ENCODE measurements at regions not wholly inside any gene's neighbourhood (a gene's known extent, or its start where the extent isn't known, plus 50 kb on each side); places are given as distances from the start of the nearest gene placed in this dataset.
"Not testable (repeated sequence)": the region's sequence is repeated elsewhere in the genome, so short reads cannot be mapped to it uniquely, and the experiment has no call there.

DNA sequence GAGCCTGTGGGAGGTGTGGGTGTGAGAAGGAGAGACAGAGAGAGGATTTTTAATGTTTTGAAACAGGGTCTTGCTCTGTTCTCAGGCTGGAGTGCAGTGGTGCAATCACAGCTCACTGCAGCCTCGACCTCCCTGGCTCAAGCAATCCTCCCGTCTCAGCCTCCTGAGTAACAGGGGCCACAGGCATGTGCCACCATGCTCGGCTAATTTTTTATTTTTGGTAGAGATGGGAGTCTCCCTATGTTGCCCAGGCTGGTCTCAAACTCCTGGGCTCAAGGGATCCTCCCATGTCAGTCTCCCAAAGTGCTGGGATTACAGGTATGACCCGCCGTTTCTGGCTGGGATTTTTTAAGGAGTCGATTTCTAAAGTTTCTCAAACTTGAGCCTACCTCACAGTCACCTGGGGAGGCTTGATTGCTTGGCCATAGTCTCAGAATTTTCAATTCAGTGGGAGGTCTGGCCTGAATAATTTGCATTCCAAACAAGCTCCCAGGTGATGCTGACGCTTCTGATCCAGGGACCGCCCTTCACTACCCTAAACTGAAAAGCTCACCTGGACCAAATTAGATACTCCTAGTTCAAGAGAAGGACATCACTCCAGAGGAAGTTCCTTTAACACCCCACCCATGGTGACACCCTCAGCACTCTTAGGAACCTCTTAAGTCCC, 70.8 kb upstream of the SLC1A4 start:
- no peak for DNase-seq (ENCODE audit: low read depth in 3 of 3)

DNA sequence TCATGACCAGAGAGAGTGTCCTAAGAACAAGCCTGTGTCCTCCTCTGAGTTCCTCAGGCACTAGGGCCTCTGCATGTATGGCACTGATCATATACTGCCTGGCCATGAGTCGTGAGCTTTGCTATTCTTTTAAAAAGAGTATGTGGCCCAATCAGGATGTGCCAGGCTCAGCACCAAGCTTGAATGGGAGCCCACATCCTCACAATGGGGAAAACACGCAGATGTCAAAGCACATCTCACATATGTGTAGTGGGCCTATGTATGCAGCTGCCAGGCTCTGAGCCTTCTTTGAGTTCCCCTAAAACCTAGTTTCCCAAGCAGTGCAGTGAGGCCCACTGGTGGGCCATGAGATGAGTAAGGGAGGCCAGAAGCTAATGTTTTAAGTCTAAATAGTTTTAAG, 69.9 kb upstream of the SLC1A4 start:
- DNase-seq (ENCODE audit: low read depth in 3 of 3): no peak

DNA sequence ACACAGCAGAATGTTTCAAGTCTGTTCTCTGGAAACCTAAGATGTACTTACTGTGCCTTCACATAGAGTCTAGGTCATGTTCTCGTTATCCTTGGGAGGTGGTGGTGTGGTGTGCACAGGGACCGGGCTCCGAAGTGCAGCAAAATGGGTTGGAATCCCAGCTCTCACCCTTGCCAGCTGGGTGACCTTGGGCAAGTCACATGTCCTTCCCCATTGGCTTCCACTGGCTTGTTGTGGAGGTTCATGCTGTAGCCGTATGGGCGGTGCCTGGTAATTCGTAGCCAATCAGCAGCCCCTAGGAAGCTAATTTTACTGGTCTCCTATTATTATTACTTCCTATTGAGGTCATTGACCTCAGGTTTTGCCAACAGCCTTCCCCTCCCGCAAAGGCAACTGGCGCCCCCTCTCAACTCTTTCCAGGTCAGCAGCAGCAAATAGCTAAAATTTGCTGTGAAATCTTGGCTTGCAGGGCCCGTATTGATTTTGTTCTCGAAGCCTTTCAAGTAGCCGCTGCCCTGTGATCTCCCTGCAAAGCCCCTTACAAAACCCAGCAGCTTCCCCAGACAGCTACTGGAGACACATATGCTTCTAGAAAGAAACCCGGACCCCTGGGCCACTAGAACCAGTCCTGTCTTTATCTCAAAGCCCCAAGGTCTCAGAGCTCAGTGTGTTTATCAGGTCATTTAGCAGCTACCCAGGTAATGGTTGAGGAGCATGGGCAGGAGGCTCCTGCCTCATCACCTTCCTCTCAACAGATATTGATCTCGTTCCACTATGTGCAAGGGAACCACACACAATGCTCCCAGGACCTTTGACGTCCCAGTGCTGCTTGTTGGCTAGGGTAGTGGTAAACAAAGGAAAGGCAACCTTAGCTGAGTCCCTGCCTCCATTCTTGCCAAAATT, 66.5 kb upstream of the SLC1A4 start:
- DNase-seq (ENCODE audit: low read depth in 3 of 3): no peak

DNA sequence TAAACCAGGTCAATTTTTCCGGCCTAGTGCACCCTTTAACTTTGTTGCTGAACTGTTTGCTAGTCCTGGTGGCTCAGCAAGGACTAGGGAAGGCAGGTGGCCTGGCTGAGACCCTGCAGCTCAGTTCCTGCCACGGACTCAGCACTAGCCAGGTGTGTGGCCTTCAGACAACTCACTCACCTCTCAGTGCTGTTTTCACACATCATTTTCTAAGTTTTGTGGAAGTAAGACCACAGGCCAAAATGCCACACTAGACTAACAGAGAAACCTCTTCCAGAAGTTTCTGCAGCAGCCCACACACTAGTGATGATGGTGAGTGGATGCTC, 65.9 kb upstream of the SLC1A4 start:
- DNase-seq (ENCODE audit: low read depth in 3 of 3): no peak

DNA sequence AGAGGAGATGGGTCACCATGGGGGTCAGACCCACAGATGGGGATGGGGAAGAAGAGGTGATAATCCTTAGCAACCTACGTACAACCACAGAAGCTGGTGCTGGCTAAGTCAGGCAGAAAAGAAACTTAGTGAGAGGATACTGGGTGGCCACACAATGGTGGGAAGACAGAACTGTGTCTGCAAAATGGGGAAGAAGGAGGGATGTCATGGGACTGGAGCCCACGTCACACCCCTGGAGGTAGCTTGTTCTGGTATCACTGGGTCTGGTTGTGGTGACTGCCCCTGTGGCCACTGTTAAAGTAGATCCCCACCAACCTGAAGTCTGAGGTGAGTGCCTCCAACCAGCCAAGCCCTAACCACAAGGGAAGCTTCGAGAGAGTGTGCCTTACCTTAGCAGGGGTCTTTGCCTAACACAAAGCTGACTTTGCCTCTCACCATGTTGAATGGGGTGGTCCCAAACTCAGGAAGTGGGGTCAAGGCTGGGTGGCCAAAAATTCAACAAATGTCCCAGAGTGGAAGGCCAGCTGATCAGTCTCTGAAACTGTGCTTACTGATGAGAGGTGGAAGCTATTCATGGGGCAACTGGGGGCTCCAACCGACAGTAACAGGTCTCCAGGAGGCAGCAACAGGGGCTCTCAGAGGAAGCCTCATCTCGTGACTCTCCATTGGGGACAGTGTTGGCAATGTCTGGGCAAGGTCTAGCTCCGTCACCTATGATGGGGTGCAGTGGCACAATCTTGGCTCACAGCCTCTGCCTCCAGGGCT, 64.8 kb upstream of the SLC1A4 start:
- no peak for DNase-seq (ENCODE audit: low read depth in 3 of 3)

DNA sequence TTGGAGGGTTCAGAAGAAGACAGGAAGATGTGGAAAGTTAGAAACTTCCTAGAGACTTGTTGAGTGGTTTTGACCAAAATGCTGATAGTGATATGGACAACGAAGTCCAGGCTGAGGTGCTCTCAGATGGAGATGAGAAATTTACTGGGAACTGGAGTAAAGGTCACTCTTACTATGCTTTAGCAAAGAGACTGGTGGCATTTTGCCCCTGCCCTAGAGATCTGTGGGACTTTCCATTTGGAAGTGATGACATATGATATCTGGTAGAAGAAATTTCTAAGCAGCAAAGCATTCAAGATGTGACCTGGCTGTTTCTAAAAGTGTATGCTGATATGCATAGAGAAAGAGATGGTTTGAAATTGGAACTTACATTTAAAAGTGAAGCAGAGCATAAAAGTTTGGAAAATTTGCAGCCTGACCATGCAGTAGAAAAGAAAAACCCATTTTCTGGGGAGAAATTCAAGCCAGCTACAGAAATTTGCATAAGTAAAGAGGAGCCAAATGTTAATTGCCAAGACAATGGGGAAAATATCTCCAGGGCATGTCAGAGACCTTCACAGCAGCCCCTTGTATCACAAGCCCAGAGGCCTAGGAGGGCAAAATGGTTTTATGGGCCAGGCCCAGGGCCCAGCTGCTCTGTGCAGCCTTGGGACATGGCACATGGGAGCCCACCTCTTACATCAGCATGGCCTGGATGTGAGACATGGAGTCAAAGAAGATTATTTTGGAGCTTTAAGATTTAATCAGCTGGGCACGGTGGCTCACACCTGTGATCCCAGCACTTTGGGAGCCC, 63.1 kb upstream of the SLC1A4 start:
- DNase-seq (ENCODE audit: low read depth in 3 of 3): not testable (repeated sequence)

DNA sequence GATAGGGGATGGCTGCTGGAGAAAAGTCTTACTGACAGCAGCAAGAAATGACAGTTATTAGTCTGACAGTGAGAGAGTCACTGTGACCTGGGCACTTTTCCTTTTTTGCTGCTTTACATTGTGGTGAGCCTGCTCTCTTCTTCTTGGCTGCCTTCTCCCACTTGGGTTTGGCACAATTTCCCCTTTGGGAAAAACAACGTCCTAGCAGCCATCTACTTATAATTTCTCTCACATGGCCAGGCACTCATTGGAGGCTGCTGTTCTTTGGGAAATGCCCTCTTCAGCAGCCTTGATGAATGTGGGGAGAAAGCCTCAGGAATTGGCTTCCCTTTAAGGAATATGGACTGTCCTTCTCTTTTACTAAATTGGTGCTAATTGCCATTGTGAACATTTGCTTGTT, 60.4 kb upstream of the SLC1A4 start:
- DNase-seq (ENCODE audit: low read depth in 3 of 3): no peak

DNA sequence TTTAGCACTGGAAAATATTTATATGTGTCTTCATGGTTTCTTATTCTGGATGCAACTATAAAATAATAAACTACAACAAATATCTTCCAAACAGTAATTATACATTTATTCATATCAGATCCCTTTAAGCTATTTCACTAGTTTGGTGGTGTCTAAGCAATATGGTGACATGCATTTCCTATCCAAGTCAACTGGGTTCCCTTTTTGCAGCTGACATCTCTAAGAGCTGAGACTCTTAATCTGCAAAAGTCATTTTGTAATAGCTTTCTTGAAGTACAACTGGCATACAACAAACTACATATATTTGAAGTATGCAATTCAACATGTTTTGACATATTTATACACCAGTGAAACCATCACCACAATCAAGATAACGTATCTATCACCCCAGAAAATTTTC, 59.9 kb upstream of the SLC1A4 start:
- no peak for DNase-seq (ENCODE audit: low read depth in 3 of 3)

DNA sequence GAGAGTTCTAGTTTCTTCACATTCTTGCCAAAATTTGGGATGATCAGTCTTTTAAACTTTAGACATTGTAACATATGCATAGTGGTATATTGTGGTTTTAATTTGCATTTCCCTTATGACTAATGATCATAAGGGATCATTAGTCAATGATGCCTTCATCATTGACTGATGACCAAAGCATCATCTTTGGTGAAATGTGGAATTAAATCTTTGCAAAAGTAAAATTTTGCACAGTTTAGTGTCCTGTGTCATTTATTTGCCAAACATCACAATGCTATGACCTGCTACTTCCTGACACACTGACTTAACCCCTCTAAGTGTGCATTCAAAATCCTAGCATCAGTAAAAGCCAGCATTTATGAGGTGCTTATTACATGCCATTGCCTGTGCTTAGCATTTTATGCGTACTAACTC, 58.9 kb upstream of the SLC1A4 start:
- DNase-seq (ENCODE audit: low read depth in 3 of 3): no peak

DNA sequence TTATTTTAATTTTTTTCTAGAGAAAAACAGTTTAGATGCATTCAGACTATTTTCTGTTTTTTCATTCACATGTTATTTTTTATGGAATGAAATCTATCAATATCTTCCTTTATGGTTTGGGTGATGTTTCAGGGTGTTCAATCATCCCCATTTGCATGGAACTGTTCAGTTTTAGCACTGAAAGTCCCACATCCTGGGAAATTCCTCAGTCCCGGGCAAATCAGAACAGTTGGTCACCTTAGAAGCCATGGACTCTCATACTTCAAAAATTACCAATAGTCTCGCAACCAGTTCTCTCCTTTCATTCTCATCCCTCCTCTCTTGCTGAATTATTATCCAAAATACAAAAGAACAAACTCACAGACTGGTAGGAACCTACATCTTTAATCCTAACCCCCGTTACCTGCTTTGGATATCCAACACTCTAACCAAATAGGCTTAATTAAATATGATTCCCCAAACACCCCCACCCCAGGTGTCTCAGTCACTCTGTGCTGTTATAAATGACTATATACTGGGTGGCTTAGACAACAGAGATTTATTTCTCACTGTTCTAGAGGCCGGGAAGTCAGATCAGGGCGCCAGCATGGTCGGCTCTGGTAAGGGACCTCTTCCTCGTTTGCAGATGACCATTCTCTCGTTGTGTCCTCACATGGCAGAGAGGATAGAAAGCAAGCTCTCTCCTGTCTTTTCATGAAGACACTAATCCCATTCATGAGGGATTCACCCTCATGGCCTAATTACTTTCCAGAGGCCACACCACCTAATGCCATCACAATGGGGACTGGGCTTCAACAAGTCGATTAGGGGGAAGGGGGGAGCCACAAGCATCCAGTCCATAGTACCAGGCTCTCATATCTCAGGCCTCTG, 57.7 kb upstream of the SLC1A4 start:
- no peak for DNase-seq (ENCODE audit: low read depth in 3 of 3)

DNA sequence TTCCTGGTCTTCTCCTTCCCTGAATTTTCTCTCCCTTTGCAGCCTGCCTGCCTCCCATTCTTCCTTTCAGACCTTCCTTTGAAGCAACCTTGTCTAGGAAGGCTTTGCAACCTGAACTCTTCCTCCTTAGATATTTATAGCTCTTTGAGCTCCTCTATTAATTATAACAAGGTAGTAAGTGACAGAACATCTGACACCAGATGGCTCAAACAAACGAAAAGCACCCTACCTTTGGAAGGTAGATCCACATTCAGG, 57.2 kb upstream of the SLC1A4 start:
- DNase-seq (ENCODE audit: low read depth in 3 of 3): no peak

DNA sequence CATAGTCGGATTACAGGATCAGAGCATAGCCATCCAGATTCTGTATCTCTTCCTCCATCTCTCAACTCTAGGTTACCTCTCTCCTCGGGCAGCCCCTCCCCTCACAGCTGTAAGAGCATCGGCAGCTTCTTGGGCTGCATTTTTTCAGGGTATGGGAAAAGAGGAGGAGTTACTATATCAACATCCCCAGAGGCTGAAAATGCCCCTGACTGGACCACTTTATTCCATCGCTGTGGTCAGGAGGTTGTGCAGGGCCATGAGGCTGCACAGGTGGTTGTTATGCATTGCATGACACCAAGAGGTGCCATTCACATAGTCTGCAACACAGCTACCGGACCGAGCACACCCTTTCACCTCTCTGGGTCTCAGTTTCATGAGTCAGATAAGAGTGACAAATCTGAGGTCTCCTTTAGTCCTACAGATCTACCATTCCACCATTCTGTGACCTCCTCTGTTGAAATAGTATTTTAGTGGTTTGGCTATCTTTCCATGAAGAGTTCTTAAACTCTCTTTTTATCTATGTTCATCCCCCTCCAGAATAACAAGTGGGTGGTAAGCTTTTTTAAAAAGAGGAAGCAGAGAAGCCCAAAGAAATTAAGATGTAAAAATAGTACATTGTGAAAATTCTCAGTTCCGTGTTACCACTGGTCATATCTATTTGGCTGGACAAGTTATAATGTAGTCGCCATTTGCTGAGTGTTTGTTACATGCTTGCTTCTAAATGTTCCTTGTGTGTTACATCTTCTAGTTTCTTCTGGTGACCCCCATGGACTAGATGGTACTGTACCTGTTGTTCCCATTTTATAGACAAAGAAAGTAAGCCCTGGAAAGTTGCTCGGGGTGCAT, 56.6 kb upstream of the SLC1A4 start:
- DNase-seq (ENCODE audit: low read depth in 3 of 3): no peak

DNA sequence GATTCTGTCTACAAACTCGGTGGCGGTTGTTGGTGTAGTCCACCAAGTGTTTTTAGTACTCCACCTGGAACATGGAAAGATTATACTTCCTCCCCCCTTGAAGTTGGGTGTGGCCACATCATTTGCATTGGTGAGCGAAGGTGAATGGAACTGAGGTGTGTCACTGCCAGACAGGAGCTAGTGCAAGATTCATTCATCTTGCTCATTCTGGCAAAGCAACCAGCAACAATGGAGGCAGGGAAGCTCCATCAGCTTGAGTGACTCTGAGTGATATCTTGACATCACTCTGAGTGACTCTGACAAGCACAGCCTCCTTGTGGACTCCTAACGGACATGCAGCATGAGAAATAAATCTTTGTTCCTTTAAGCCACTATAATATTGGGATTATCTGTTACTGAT, 54.7 kb upstream of the SLC1A4 start:
- no peak for DNase-seq (ENCODE audit: low read depth in 3 of 3)

DNA sequence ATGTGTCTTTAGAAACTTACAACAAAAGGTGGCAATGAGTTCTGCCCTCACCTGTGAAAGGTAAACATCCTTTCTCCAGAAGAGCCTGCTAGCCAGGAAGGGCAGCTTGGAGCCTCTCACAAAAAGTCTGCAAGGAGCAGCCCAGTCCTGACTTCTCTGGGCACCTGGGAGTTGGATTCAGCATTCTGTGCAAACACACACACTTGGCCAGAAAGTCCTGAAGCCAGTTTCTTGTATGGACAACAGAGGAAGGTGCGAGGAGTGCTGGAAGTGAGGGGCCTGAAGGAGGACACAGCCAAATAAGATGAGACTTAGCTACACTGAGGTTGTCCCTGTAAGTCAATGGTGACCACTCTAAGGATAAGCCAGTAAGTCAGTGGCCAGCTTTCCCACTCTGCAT, 52.4 kb upstream of the SLC1A4 start:
- DNase-seq (ENCODE audit: low read depth in 3 of 3): no peak

DNA sequence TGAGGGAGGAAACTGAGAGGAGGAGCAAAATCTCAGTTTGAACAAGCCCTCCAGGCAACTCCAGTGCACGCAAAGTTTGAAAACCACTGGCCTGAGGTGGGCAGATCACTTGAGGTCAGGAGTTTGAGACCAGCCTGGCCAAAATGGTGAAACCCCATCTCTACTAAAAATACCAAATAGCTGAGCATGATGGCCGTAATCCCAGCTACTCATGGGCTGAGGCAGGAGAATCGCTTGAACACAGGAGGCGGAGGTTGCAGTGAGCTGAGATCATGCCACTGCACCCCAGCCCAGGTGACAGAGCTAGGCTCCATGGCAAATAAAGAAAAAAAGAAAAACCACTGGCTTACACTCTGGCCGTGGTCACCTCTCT, 51.9 kb upstream of the SLC1A4 start:
- DNase-seq (ENCODE audit: low read depth in 3 of 3): not testable (repeated sequence)

DNA sequence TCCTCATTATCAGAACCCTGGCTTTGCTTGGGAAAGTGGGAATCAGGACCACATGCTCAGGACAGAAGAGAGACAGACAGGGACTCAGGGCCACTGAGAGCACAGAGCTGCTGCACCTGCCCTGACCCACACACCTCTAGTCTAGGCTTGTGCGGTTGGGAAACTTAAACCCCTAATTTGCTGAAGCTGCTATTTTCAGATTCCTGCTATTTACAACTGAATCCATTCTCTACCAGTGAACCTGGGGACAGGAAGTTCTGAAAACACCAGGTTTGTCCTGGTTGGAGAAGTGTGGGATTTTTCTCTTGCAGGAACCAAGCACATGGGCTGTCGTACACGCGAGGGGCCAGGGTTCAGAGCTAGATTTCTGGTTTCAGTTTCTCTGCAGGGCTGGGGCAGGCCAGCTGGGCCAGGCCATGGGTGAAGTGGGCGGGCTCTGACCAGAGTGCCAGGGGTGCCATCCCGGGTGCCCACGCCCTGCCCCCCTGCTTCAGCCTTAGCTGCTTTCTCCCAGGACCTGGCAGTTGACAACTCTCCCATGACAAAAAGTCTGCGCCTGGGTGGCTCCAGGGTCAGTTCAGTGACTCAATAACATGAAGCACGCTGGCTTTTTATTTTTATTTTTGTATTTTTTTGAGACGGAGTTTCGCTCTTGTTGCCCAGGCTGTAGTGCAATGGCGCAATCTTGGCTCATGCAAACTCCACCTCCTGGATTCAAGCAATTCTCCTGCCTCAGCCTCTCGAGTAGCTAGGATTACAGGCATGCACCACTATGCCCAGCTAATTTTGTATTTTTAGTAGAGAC, 51.3 kb upstream of the SLC1A4 start:
- DNase-seq (ENCODE audit: low read depth in 3 of 3): no peak

DNA sequence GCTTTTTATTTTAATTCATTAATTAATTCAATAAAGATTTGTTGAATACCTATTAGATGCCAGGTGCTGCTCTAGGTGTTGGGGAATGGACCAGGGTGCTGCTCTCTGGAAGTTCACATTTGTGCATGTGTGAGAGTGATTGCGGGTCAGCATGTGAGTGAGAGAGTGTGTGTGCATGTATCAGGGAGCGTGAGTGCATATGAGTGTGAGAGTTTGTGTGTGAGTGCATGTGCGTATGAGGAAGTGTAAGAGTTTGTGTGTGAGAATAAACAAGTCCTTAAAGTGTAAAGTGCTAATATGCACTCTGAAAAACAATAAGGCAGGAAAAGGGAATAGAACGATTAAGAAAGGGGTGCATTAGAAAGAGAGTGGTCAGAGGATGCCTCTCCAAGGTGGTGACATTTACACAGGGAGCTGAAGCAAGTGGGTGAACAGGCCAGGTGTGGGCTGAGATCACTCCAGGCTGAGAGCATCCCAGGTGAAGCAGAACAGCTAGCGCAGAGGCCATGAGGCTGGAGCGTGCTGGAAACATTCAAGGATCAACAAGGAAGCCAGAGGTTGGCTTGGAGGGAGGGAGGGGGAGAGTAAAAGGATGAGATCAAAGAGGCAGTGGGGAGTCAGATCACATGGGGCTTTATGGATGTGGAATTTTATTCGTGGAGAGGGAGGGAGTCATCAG, 50.5 kb upstream of the SLC1A4 start:
- DNase-seq (ENCODE audit: low read depth in 3 of 3): no peak

DNA sequence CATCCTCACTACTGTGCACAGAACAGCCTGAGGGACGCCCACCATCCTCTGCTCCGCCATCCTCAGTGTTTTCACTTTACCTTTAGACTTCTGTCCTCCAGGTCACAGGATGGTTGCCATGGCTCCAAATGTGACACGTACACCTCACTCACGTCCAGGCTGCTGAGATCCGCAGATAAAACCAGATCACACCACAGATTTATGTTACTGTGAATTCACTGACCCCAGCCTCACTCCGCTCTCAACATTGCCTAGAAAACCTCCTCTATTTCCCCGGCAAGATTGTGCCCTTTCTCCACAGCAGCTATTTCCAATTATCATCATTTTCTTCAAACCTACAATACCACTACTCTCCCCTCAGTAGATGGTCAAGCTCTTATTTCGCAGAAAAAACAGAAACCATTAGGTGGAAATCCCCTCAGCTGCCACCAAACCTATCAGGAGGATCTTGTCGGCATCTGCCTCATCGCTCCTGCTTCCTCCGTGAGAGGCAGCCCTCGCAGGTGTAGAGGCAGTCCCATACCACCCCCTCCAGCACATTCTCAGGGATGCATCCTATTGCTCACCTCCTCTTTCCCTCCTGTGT, 49.8 kb upstream of the SLC1A4 start:
- DNase-seq (ENCODE audit: low read depth in 3 of 3): no peak

Measured in stimulated activated CD4-positive, alpha-beta T cell treated with anti-CD3 and anti-CD28 coated beads, TNF-alpha, amount 100 ng/mL, for 4 hours (primary cell).